Ovary (tissue), 3 donors: ENCODE measurements at regions not wholly inside any gene's neighbourhood (a gene's known extent, or its start where the extent isn't known, plus 50 kb on each side); places are given as distances from the start of the nearest gene placed in this dataset.

Source experiments
- EP300 ChIP-seq: sonication (generic); formaldehyde crosslinking; IDR thresholded peaks from one replicate; pipeline ENCODE4 v1.6.1; 2017; ENCODE audit warnings: antibody characterized with exemption
- POLR2A ChIP-seq: fragments of 450-650 bp; IDR thresholded peaks from one replicate; pipeline ENCODE4 v1.6.1; 2017; ENCODE audit warnings: antibody characterized with exemption, mild to moderate bottlenecking, moderate library complexity
- TF ChIP-seq, protein P1 (sequence below), 3 donors: fragments of 450-650 bp in 2 of 3; fragments of 200-600 bp in 1 of 3; IDR thresholded peaks; one replicate each; pipeline versions ENCODE4 v1.5.1 to v1.8.0; 2016 to 2022; ENCODE audit warnings: antibody characterized with exemption in 3 of 3, mild to moderate bottlenecking in 1 of 3
- donor health status: DM: no; HTN: no; CAD: no.

DNA sequence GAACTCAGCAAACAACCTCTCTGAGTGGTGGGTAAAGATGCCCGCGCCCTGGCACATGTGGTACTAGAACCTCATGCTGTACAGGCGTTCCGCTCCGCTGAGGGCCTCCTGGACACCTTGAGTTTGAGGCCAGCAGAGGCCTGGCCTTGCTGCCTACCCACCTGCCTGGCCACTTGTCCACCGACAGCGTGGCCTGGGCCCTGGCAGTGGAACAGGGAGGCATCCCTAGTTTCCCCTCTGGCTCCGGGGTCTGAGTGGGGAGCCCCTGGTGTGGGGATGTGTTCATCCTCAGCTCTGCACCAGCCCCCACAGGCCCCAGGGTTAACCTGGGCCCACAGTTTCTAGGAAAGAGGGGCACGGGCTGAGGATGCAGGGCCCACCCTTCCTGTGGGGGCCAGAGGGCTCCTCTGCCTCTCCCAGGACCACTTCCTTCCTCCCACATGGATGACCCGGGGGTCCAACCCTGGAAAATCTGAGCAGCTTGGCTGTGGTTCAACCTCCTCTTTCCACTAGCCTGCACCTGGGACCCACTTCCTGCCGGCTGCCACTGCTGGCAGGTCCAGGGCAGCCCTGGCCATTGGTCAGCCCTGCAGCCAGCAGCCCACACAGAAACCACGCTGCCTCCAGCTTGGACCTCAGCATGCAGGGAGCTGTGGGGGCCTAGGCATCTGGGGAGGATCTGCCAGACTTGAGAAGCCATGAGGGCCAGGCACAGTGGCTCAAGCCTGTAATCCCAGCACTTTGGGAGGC, 53.3 kb upstream of the COL18A1 start:
- TF ChIP-seq, protein P1, sequence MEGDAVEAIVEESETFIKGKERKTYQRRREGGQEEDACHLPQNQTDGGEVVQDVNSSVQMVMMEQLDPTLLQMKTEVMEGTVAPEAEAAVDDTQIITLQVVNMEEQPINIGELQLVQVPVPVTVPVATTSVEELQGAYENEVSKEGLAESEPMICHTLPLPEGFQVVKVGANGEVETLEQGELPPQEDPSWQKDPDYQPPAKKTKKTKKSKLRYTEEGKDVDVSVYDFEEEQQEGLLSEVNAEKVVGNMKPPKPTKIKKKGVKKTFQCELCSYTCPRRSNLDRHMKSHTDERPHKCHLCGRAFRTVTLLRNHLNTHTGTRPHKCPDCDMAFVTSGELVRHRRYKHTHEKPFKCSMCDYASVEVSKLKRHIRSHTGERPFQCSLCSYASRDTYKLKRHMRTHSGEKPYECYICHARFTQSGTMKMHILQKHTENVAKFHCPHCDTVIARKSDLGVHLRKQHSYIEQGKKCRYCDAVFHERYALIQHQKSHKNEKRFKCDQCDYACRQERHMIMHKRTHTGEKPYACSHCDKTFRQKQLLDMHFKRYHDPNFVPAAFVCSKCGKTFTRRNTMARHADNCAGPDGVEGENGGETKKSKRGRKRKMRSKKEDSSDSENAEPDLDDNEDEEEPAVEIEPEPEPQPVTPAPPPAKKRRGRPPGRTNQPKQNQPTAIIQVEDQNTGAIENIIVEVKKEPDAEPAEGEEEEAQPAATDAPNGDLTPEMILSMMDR (IDR thresholded peaks at IDR 0.05), result no peak
- TF ChIP-seq POLR2A (no peak), EP300 (no peak)
